HG03064 (cell line): ENCODE measurements at regions not wholly inside any gene's neighbourhood (a gene's known extent, or its start where the extent isn't known, plus 50 kb on each side); places are given as distances from the start of the nearest gene placed in this dataset.
"Not testable (repeated sequence)": the region's sequence is repeated elsewhere in the genome, so short reads cannot be mapped to it uniquely, and the experiment has no call there.

Experiments
- ATAC-seq: cut with Tn5 transposase; IDR thresholded peaks from one replicate; pipeline ENCODE4 v1.9.1; 2021; ENCODE audit warnings: low read depth; ENCODE audit not compliant: unreplicated experiment

GRCh38 chr3:5899014-5899761 lies 711.7 kb downstream of the EDEM1 start:
- no peak for ATAC-seq

GRCh38 chr3:5917932-5918331 lies 730.4 kb downstream of the EDEM1 start:
- no peak for ATAC-seq

GRCh38 chr3:5918626-5919025 lies 731.1 kb downstream of the EDEM1 start:
- no peak for ATAC-seq

GRCh38 chr3:5929027-5929426 lies 741.5 kb downstream of the EDEM1 start:
- no peak for ATAC-seq

- not testable (repeated sequence) for ATAC-seq
These were observed 756.6 kb downstream of the EDEM1 start for GRCh38 chr3:5944061-5944460.

- no peak for ATAC-seq
These were observed 760.6 kb downstream of the EDEM1 start for GRCh38 chr3:5948084-5948483.

- ATAC-seq = no peak
These were observed 763.5 kb downstream of the EDEM1 start for GRCh38 chr3:5951026-5951425.

GRCh38 chr3:5972586-5972985 lies 785.1 kb downstream of the EDEM1 start:
- no peak for ATAC-seq

GRCh38 chr3:5974630-5975322 lies 787.3 kb downstream of the EDEM1 start:
- ATAC-seq = no peak

GRCh38 chr3:5977331-5977730 lies 789.8 kb downstream of the EDEM1 start:
- ATAC-seq = no peak

GRCh38 chr3:5980475-5980874 lies 793.0 kb downstream of the EDEM1 start:
- no peak for ATAC-seq

GRCh38 chr3:5994651-5995050 lies 807.1 kb downstream of the EDEM1 start:
- no peak for ATAC-seq

- ATAC-seq = no peak
These were observed 830.9 kb downstream of the EDEM1 start for GRCh38 chr3:6018456-6018855.

GRCh38 chr3:6022621-6023020 lies 835.1 kb downstream of the EDEM1 start:
- no peak for ATAC-seq

GRCh38 chr3:6025032-6025431 lies 835.9 kb upstream of the GRM7 start:
- ATAC-seq = no peak

GRCh38 chr3:6030648-6031047 lies 830.3 kb upstream of the GRM7 start:
- ATAC-seq = not testable (repeated sequence)

GRCh38 chr3:6035626-6036025 lies 825.3 kb upstream of the GRM7 start:
- no peak for ATAC-seq

GRCh38 chr3:6039971-6040370 lies 820.9 kb upstream of the GRM7 start:
- ATAC-seq = no peak

- ATAC-seq = no peak
These were observed 819.0 kb upstream of the GRM7 start for GRCh38 chr3:6041894-6042293.

- ATAC-seq = no peak
These were observed 813.9 kb upstream of the GRM7 start for GRCh38 chr3:6047016-6047415.

GRCh38 chr3:6060251-6060650 lies 800.7 kb upstream of the GRM7 start:
- ATAC-seq = no peak
